ENCODE measurements at regions not wholly inside any gene's neighbourhood (a gene's known extent, or its start where the extent isn't known, plus 50 kb on each side); places are given as distances from the start of the nearest gene placed in this dataset.

- Histone ChIP-seq H3K9me3 (ENCODE audit: severe bottlenecking) (peaks cover 6% of the 10 kb centered on the region), H3K27me3 (ENCODE audit: insufficient read depth, low read depth, severe bottlenecking) (peaks cover 39% of the 10 kb centered on the region), H3K4me3 (ENCODE audit: low read depth, low read length) (no peak overlapping the region), H3K27ac (no peak overlapping the region), H3K36me3 (no peaks in the 10 kb centered on the region)
- no peak for DNase-seq
- TF ChIP-seq, protein P1, sequence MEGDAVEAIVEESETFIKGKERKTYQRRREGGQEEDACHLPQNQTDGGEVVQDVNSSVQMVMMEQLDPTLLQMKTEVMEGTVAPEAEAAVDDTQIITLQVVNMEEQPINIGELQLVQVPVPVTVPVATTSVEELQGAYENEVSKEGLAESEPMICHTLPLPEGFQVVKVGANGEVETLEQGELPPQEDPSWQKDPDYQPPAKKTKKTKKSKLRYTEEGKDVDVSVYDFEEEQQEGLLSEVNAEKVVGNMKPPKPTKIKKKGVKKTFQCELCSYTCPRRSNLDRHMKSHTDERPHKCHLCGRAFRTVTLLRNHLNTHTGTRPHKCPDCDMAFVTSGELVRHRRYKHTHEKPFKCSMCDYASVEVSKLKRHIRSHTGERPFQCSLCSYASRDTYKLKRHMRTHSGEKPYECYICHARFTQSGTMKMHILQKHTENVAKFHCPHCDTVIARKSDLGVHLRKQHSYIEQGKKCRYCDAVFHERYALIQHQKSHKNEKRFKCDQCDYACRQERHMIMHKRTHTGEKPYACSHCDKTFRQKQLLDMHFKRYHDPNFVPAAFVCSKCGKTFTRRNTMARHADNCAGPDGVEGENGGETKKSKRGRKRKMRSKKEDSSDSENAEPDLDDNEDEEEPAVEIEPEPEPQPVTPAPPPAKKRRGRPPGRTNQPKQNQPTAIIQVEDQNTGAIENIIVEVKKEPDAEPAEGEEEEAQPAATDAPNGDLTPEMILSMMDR (IDR thresholded peaks at IDR 0.05; ENCODE audit: low read depth, low read length) = no peak
Measured at GRCh38 chr2:67596871-67597270, 199.7 kb downstream of the ETAA1 start.

- H3K27me3 ChIP-seq (ENCODE audit: insufficient read depth, low read depth, severe bottlenecking) = peaks cover 53% of the 10 kb centered on the region
- TF ChIP-seq, protein P1 (IDR thresholded peaks at IDR 0.05; ENCODE audit: low read depth, low read length) = no peak
- no peak for DNase-seq
- no peak overlapping the region for H3K27ac ChIP-seq
- no peak overlapping the region for H3K4me3 ChIP-seq (ENCODE audit: low read depth, low read length)
- no peaks in the 10 kb centered on the region for H3K36me3 ChIP-seq
- peaks cover under 1% of the 10 kb centered on the region for H3K9me3 ChIP-seq (ENCODE audit: severe bottlenecking)
Measured at GRCh38 chr2:67599561-67599960, 202.4 kb downstream of the ETAA1 start.

- no peak for DNase-seq
- no peaks in the 10 kb centered on the region for H3K36me3 ChIP-seq
- H3K27ac ChIP-seq = no peak overlapping the region
- TF ChIP-seq, protein P1 (IDR thresholded peaks at IDR 0.05; ENCODE audit: low read depth, low read length) = no peak
- H3K27me3 ChIP-seq (ENCODE audit: insufficient read depth, low read depth, severe bottlenecking) = peaks cover 57% of the 10 kb centered on the region
- no peaks in the 10 kb centered on the region for H3K9me3 ChIP-seq (ENCODE audit: severe bottlenecking)
- no peak overlapping the region for H3K4me3 ChIP-seq (ENCODE audit: low read depth, low read length)
Measured at GRCh38 chr2:67600222-67600871, 203.2 kb downstream of the ETAA1 start.

- Histone ChIP-seq H3K9me3 (ENCODE audit: severe bottlenecking) (no peaks in the 10 kb centered on the region), H3K36me3 (no peaks in the 10 kb centered on the region), H3K27ac (no peak overlapping the region), H3K4me3 (ENCODE audit: low read depth, low read length) (no peak overlapping the region), H3K27me3 (ENCODE audit: insufficient read depth, low read depth, severe bottlenecking) (peaks cover 59% of the 10 kb centered on the region)
- TF ChIP-seq, protein P1 (IDR thresholded peaks at IDR 0.05; ENCODE audit: low read depth, low read length) = no peak
- no peak for DNase-seq
Measured at GRCh38 chr2:67600946-67601345, 203.8 kb downstream of the ETAA1 start.

- TF ChIP-seq, protein P1 (IDR thresholded peaks at IDR 0.05; ENCODE audit: low read depth, low read length) = no peak
Measured at GRCh38 chr2:67604360-67604759, 207.2 kb downstream of the ETAA1 start.

DNA sequence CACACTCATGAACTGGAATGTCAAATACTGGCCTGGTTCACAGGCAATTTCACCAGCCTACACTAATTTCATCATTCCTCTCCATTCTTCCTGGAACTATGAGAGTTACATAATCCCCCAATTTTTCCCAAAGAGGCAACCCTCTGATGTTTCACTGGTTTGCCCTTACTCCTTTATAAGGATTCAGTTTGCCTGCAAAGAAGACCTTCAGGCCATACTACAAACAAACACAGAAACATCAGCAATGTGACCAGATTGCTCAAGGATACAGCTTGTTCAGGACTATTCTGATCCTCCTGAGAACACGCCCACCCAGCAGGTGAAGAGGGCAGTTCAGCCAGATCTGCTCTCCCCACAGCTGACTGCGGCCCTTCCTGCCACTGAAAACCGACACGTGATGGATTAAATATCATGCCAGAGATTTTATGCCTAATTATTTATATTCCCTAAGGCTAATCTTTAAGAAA is 215.5 kb downstream of the ETAA1 start:
- Histone ChIP-seq H3K4me3 (ENCODE audit: low read depth, low read length) (no peak overlapping the region), H3K9me3 (ENCODE audit: severe bottlenecking) (no peaks in the 10 kb centered on the region), H3K36me3 (no peaks in the 10 kb centered on the region), H3K27me3 (ENCODE audit: insufficient read depth, low read depth, severe bottlenecking) (peaks cover 61% of the 10 kb centered on the region), H3K27ac (no peak overlapping the region)
- no peak for DNase-seq
- TF ChIP-seq, protein P1 (IDR thresholded peaks at IDR 0.05; ENCODE audit: low read depth, low read length) = no peak

More at GRCh38 chr2:67604360-67604759, 207.2 kb downstream of the ETAA1 start:
- Histone ChIP-seq H3K36me3 (no peaks in the 10 kb centered on the region), H3K4me3 (ENCODE audit: low read depth, low read length) (no peak overlapping the region), H3K27me3 (ENCODE audit: insufficient read depth, low read depth, severe bottlenecking) (peaks cover 73% of the 10 kb centered on the region), H3K27ac (no peak overlapping the region), H3K9me3 (ENCODE audit: severe bottlenecking) (no peaks in the 10 kb centered on the region)
- DNase-seq = no peak
